GM12878 (cell line): ENCODE measurements at regions not wholly inside any gene's neighbourhood (a gene's known extent, or its start where the extent isn't known, plus 50 kb on each side); places are given as distances from the start of the nearest gene placed in this dataset.

ENCODE experiments used
- ATAC-seq: fragments of 200-7000 bp; cut with Tn5 transposase; 3 replicates; pipeline ENCODE4 v1.9.1; 2020; ENCODE audit warnings: mild to moderate bottlenecking, moderate library complexity
- BruUV-seq: library from RNA; stranded (reverse); fragments of 400-500 nt; replicated peaks from 2 replicates; lab custom pipeline; 2021; lab: Mats Ljungman, UMichigan
- CTCF ChIA-PET: fragments of 300-600 bp; sonication (Branson Sonifier 250); formaldehyde crosslinking; extraction: SDS; loops from one replicate; lab custom pipeline; 2021; ENCODE audit warnings: inconsistent platforms; lab: Yijun Ruan, JAX
- POLR2A ChIA-PET: fragments of 350-600 bp; formaldehyde crosslinking; extraction: SDS; loops from one replicate; lab custom pipeline; 2021; ENCODE audit warnings: inconsistent platforms; lab: Charles Lee
- RAD21 ChIA-PET: fragments of 300-600 bp; sonication (Branson Sonifier 250); formaldehyde crosslinking; loops from one replicate; lab custom pipeline; 2023; ENCODE audit warnings: antibody characterized with exemption; ENCODE audit not compliant: unreplicated experiment; lab: Charles Lee
- SMC1A ChIA-PET: fragments of 300-600 bp; sonication (Branson Sonifier 250); formaldehyde crosslinking; loops from one replicate; lab custom pipeline; 2023; ENCODE audit not compliant: unreplicated experiment, uncharacterized antibody; lab: Charles Lee
- DNase-seq: peaks from one replicate; pipeline ENCODE4 v3.0.0-alpha.2; 2011; ENCODE audit warnings: low read depth, low spot score
- FAIRE-seq: peaks from 3 replicates; lab custom pipeline; 2011; peaks lifted over from hg19 to GRCh38; lab: Jason Lieb, UNC
- H2AFZ ChIP-seq: 2 replicates; pipeline ENCODE4 v1.6.0; 2011; ENCODE audit warnings: low read depth, low read length, control low read depth; ENCODE audit not compliant: control insufficient read depth
- H3K27ac ChIP-seq: 2 replicates; pipeline ENCODE4 v1.5.1; 2011; ENCODE audit warnings: control low read depth; ENCODE audit not compliant: control insufficient read depth, insufficient read depth
- H3K27me3 ChIP-seq, 2 experiments: replicated peaks in 1 of 2; 2 replicates each; pipeline versions ENCODE4 v1.6.0 to v1.6.1; 2011; ENCODE audit warnings: low read length in 1 of 2; ENCODE audit not compliant: control insufficient read depth in 2 of 2, insufficient read depth in 2 of 2
- H3K36me3 ChIP-seq, 2 experiments: 2 replicates each; pipeline ENCODE4 v1.5.1; 2011; ENCODE audit warnings: low read length in 1 of 2; ENCODE audit not compliant: control insufficient read depth in 2 of 2, insufficient read depth in 2 of 2
- H3K4me1 ChIP-seq: 2 replicates; pipeline ENCODE4 v1.6.1; 2011; ENCODE audit warnings: mild to moderate bottlenecking, low read length, moderate library complexity, mixed read lengths; ENCODE audit not compliant: control insufficient read depth, insufficient read depth
- H3K4me2 ChIP-seq: 2 replicates; pipeline ENCODE4 v1.6.0; 2011; ENCODE audit warnings: control low read depth; ENCODE audit not compliant: control insufficient read depth, insufficient read depth
- H3K4me3 ChIP-seq: fragments of 200-600 bp; sonication (generic); 2 replicates; pipeline ENCODE4 v1.5.1; 2016
- H3K79me2 ChIP-seq: 2 replicates; pipeline ENCODE4 v1.6.0; 2011; ENCODE audit warnings: low read length; ENCODE audit not compliant: control insufficient read depth, insufficient read depth
- H3K9ac ChIP-seq: 2 replicates; pipeline ENCODE4 v1.8.0; 2011; ENCODE audit warnings: low read length, control low read depth, mixed read lengths; ENCODE audit not compliant: control insufficient read depth, insufficient read depth
- H3K9me3 ChIP-seq: replicated peaks from 3 replicates; pipeline ENCODE4 v1.5.1; 2011; ENCODE audit warnings: mild to moderate bottlenecking, low read length; ENCODE audit not compliant: control insufficient read depth, insufficient read depth
- H4K20me1 ChIP-seq: 2 replicates; pipeline ENCODE4 v1.6.0; 2011; ENCODE audit not compliant: control insufficient read depth, insufficient read depth
- BCL3 ChIP-seq: IDR thresholded peaks from 2 replicates; pipeline ENCODE4 v1.6.1; 2011; ENCODE audit warnings: borderline replicate concordance, low read depth, mild to moderate bottlenecking, moderate library complexity, low read length; ENCODE audit not compliant: insufficient read depth, poor library complexity, severe bottlenecking
- BMI1 ChIP-seq: fragments of 450-650 bp; IDR thresholded peaks from 2 replicates; pipeline ENCODE4 v1.6.1; 2016; ENCODE audit warnings: mild to moderate bottlenecking, moderate library complexity, borderline replicate concordance
- CBX5 ChIP-seq: sonication (generic); IDR thresholded peaks from 2 replicates; pipeline ENCODE4 v1.6.1; 2016; ENCODE audit warnings: low read depth, moderate library complexity, mild to moderate bottlenecking, inconsistent platforms
- FOS ChIP-seq: IDR thresholded peaks from 3 replicates; pipeline ENCODE4 v1.6.1; 2011; ENCODE audit warnings: borderline replicate concordance; ENCODE audit not compliant: insufficient read length; ENCODE audit errors: extremely low read depth
- GABPA ChIP-seq: IDR thresholded peaks from 2 replicates; pipeline ENCODE4 v1.6.1; 2014; ENCODE audit warnings: antibody characterized with exemption, low read depth, mild to moderate bottlenecking, inconsistent platforms
- IRF5 ChIP-seq: fragments of 450-650 bp; IDR thresholded peaks from 2 replicates; pipeline ENCODE4 v1.6.1; 2017; ENCODE audit warnings: borderline replicate concordance
- JUNB ChIP-seq: IDR thresholded peaks from 2 replicates; pipeline ENCODE4 v1.6.1; 2016; ENCODE audit warnings: antibody characterized with exemption, mild to moderate bottlenecking
- MTA3 ChIP-seq: IDR thresholded peaks from 2 replicates; pipeline ENCODE4 v1.6.1; 2012; ENCODE audit warnings: low read length, inconsistent platforms, borderline replicate concordance
- NR2C1 ChIP-seq: fragments of 450-650 bp; IDR thresholded peaks from 2 replicates; pipeline ENCODE4 v1.6.1; 2017; ENCODE audit warnings: antibody characterized with exemption, mild to moderate bottlenecking, moderate library complexity
- POU2F2 ChIP-seq: IDR thresholded peaks from 3 replicates; pipeline ENCODE4 v1.6.1; 2011; ENCODE audit warnings: low read depth, mild to moderate bottlenecking, low read length, borderline replicate concordance
- RAD51 ChIP-seq: fragments of 450-650 bp; IDR thresholded peaks from 2 replicates; pipeline ENCODE4 v1.6.1; 2016; ENCODE audit warnings: moderate library complexity, mild to moderate bottlenecking, inconsistent platforms
- RUNX3 ChIP-seq: IDR thresholded peaks from 2 replicates; pipeline ENCODE4 v1.6.1; 2012; ENCODE audit warnings: low read length, inconsistent platforms
- SREBF2 ChIP-seq: IDR thresholded peaks from 2 replicates; pipeline ENCODE4 v1.6.1; 2012; ENCODE audit warnings: mild to moderate bottlenecking, low read length
- SUZ12 ChIP-seq: fragments of 200-600 bp; sonication (generic); IDR thresholded peaks from one replicate; pipeline ENCODE4 v1.6.1; 2018; ENCODE audit warnings: antibody characterized with exemption, mild to moderate bottlenecking; ENCODE audit not compliant: unreplicated experiment
- WRNIP1 ChIP-seq: IDR thresholded peaks from 2 replicates; pipeline ENCODE4 v1.6.1; 2011; ENCODE audit warnings: low read depth, low read length, improper control_type of control experiment, borderline replicate concordance
- YBX1 ChIP-seq: fragments of 450-650 bp; IDR thresholded peaks from 2 replicates; pipeline ENCODE4 v1.6.1; 2016; ENCODE audit warnings: antibody characterized with exemption
- ZSCAN29 ChIP-seq: fragments of 450-650 bp; IDR thresholded peaks from 2 replicates; pipeline ENCODE4 v1.6.1; 2017; ENCODE audit warnings: mild to moderate bottlenecking, moderate library complexity
- ZZZ3 ChIP-seq: IDR thresholded peaks from 2 replicates; pipeline ENCODE4 v1.6.1; 2011; ENCODE audit warnings: low read depth; ENCODE audit not compliant: control insufficient read depth, insufficient read length
- WGBS: methylation state at CpG from one replicate; pipeline ENCODE4 v1.1.6; 2016; ENCODE audit warnings: low lambda C conversion rate; ENCODE audit not compliant: insufficient replicate concordance, insufficient coverage; ENCODE audit errors: missing lambda C conversion rate; 5-methylcytosine and 5-hydroxymethylcytosine counted together
- in situ Hi-C: fragments of 300-500 bp; cut with MboI; formaldehyde crosslinking; loops from 9 replicates; pipeline ENCODE4 v1.14.3; 2018; ENCODE audit warnings: mixed read lengths
- intact Hi-C: fragments of 100-400 bp; cut with micrococcal nuclease; formaldehyde crosslinking; loops from one replicate; pipeline ENCODE4 v1.14.2; 2022; ENCODE audit not compliant: unreplicated experiment

GRCh38 chr13:54033323-54033861 lies 1004.8 kb downstream of the OLFM4 start:
- ATAC-seq = no peak
- RAD21 ChIA-PET = no interaction called here
- H3K4me3 ChIP-seq = no peak overlapping the region
- CTCF ChIA-PET = no interaction called here
- no peak overlapping the region for H3K9ac ChIP-seq
- H3K4me1 ChIP-seq = no peaks in the 10 kb centered on the region
- intact Hi-C loops = no loop called here
- H2AFZ ChIP-seq = no peak overlapping the region
- no peaks in the 10 kb centered on the region; the same call in 2 of the 3 replicates for H3K9me3 ChIP-seq
- no peak for DNase-seq
- no peak overlapping the region for H3K4me2 ChIP-seq
- no peaks in the 10 kb centered on the region for H3K27me3 ChIP-seq
- in situ Hi-C loops = no loop called here
- WGBS = 64% methylated on average over 5 of the region's 6 CpGs
- SMC1A ChIA-PET = no interaction called here
- H3K36me3 ChIP-seq = no peaks in the 10 kb centered on the region
- FAIRE-seq = no peak
- H4K20me1 ChIP-seq = no peaks in the 10 kb centered on the region
- no TSS peak for BruUV-seq
- no peak for TF ChIP-seq ZSCAN29
- POLR2A ChIA-PET = interaction anchor here (0.6 kb wide), 1 partner anchor 1175 kb away, joined by 4 read pairs; no protein-coding TSS in a partner anchor
- no peaks in the 10 kb centered on the region for H3K79me2 ChIP-seq
- no peak overlapping the region for H3K27ac ChIP-seq

- no peak overlapping the region for H3K9ac ChIP-seq
- ChIA-PET CTCF (no interaction called here), SMC1A (no interaction called here), RAD21 (no interaction called here), POLR2A (no interaction called here)
- no peak for DNase-seq
- no TSS peak for BruUV-seq
- H4K20me1 ChIP-seq = no peaks in the 10 kb centered on the region
- no peak for ATAC-seq
- no peak overlapping the region for H3K4me3 ChIP-seq
- no peaks in the 10 kb centered on the region for H3K27me3 ChIP-seq
- 50% methylated on average over 2 of the region's 2 CpGs for WGBS
- no peak overlapping the region for H3K27ac ChIP-seq
- TF ChIP-seq SREBF2 (no peak), JUNB (no peak), FOS (no peak), SUZ12 (no peak), RAD51 (no peak), RUNX3 (no peak), BMI1 (no peak), YBX1 (no peak), POU2F2 (no peak), ZSCAN29 (no peak), BCL3 (no peak), IRF5 (no peak), WRNIP1 (no peak), ZZZ3 (no peak), NR2C1 (no peak), CBX5 (no peak), MTA3 (no peak), GABPA (no peak)
- no peaks in the 10 kb centered on the region for H3K79me2 ChIP-seq
- H3K4me2 ChIP-seq = no peak overlapping the region
- no peaks in the 10 kb centered on the region for H3K36me3 ChIP-seq
- in situ Hi-C loops (no loop called here), intact Hi-C loops (no loop called here)
- no peaks in the 10 kb centered on the region for H3K4me1 ChIP-seq
- H3K9me3 ChIP-seq = no peaks in the 10 kb centered on the region; the same call in 2 of the 3 replicates
- H2AFZ ChIP-seq = no peak overlapping the region
- no peak for FAIRE-seq
Observed at GRCh38 chr13:54034047-54034446, 1005.4 kb downstream of the OLFM4 start.
